IPS-NIHi7 (cell line): ENCODE measurements at regions not wholly inside any gene's neighbourhood (a gene's known extent, or its start where the extent isn't known, plus 50 kb on each side); places are given as distances from the start of the nearest gene placed in this dataset.
"Not testable (repeated sequence)": the region's sequence is repeated elsewhere in the genome, so short reads cannot be mapped to it uniquely, and the experiment has no call there.

Experiments used
- DNase-seq: peaks from one replicate; pipeline ENCODE4 v3.0.0; 2012; ENCODE audit warnings: mixed read lengths; ENCODE audit errors: extremely low spot score

- no peak for DNase-seq
Observed at GRCh38 chr18:58805467-58806187, 59.0 kb upstream of the ZNF532 start.

DNA sequence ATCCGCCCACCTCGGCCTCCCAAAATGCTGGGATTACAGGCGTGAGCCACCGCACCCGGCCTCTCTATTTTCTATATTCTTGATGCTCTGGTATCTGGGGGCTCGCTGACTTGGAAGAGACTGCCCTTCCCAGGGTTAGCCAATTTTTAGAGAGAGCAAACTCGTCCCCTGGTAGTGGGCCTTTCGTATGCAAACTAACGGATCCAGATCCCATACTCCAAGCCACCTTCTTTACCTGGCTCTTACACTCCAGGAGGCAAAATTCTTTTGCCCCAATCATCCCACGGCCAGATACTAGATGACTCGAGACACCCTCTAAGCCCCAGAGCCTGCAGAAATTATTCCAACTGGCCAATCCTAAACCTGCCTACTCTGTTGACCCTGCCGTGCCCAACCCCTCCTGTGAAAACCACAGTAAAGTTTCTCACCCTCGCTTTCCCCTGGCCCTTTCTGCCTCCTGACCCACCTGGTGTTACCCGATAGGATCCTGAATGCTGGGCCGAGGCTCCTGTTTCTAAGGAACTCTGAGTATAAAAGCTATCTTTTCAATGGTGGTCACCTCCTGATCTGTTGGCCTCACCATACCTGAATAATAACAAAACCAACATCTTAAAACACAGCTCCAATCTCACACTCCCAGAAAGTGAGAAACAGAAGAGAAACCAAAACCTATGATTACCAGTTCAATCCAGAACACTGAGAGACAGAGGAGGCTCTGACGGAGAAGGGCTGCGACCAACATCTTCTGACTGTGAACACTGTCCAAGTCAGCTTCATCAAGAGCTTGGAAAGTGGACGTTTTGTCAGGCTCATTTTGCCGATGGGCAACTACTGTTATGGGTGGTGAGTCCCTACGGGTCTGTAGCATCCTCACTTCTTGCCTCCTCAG lies 57.6 kb upstream of the ZNF532 start:
- DNase-seq: no peak

DNA sequence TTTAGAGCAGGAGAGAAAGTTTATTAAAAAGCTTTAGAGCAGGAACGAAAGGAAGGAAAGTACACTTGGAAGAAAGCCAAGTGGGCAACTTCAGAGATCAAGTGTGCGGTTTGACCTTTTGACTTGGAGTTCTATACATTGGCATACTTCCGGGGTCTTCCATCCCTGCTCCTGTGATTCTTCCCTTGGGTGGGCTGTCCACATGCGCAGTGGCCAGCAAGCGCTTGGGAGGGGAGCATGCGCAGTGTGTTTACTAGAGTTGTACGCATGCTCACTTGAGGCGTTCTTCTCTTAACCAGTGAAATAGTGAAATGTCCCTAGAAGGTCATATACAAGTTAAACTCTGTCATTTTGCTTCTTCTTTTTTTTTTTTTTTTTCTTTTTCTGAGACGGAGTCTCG lies 56.9 kb upstream of the ZNF532 start:
- DNase-seq: no peak

DNA sequence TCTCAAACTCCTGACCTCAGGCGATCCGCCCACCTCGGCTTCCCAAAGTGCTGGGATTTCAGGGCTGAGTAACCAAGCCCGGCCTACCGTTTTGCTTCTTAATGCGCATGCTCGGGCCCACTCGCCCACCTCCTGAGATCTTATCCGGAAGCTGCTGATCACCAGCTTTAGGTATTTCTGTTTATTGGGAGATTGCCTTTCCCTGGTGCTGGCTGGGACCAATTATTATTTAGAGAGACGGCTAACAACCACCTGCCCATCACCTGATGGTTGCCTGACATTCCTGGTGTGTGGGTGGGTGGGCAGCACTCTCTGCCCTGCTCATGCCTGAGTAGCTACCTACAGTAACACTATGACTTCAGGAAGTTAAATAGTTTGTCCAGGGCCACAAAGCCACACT lies 56.3 kb upstream of the ZNF532 start:
- peak; percentile 45 for DNase-seq

DNA sequence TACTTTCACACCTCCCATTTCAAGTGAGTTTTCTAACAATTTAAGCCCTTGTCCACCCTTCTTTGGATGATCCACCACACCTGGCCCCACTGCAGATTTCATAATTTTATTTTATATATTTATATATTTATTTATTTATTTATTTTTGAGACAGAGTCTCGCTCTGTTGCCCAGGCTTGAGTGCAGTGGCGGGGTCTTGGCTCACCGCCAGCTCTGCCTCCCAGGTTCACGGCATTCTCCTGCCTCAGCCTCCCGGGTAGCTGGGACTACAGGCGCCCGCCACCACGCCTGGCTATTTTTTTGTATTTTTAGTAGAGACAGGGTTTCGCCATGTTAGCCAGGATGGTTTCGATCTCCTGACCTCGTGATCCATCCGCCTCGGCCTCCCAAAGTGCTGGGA lies 52.8 kb upstream of the ZNF532 start:
- not testable (repeated sequence) for DNase-seq

DNA sequence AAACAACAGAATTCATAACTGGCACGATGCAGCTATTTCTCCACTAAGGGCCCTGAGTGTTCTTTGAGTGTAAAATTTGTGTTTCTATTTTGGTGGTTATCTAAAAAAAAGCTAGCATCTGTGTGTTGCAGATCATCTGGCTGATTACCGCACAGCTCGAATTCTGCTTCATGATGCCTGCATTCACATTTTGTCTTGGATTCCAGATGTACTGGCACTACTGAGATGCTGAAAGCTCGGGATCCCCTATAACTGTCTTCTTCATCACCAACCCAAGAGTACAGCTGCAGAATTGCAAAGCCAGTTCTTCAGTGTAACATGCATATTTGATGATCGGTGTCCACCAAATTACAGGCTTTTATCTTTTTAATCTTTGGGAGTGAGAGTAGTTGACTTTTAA lies 51.6 kb upstream of the ZNF532 start:
- no peak for DNase-seq

GRCh38 chr18:58813561-58814225 lies 51.0 kb upstream of the ZNF532 start:
- no peak for DNase-seq

GRCh38 chr18:58814317-58814716 lies 50.4 kb upstream of the ZNF532 start:
- DNase-seq: no peak
